ENCODE measurements at regions not wholly inside any gene's neighbourhood (a gene's known extent, or its start where the extent isn't known, plus 50 kb on each side); places are given as distances from the start of the nearest gene placed in this dataset.

- Histone ChIP-seq H3K9ac (ENCODE audit: control insufficient read depth, extremely low read depth, insufficient read depth, low read length) (no peak overlapping the region), H3K27ac (ENCODE audit: control insufficient read depth, insufficient read depth, low read length) (no peak overlapping the region), H3K9me3 (ENCODE audit: control insufficient read depth, low read depth, low read length) (no peaks in the 10 kb centered on the region), H3K9me1 (ENCODE audit: control insufficient read depth, extremely low read depth, insufficient read depth, low read length) (no peaks in the 10 kb centered on the region), H2AFZ (ENCODE audit: control insufficient read depth, low read length) (no peak overlapping the region), H3K4me1 (ENCODE audit: control insufficient read depth, extremely low read depth, insufficient read depth, low read length) (no peaks in the 10 kb centered on the region), H3K79me2 (ENCODE audit: control insufficient read depth, insufficient read depth, low read length) (no peaks in the 10 kb centered on the region), H3K36me3 (ENCODE audit: control insufficient read depth in 2 of 2, extremely low read depth in 1 of 2, insufficient read depth in 2 of 2, low read length in 2 of 2) (no peaks in the 10 kb centered on the region), H4K20me1 (ENCODE audit: control insufficient read depth, extremely low read depth, insufficient read depth, low read length) (no peaks in the 10 kb centered on the region), H3K4me3 (ENCODE audit: control insufficient read depth in 2 of 3, extremely low read depth in 1 of 3, insufficient read depth in 2 of 3, low read depth in 1 of 3, low read length in 3 of 3) (no peak overlapping the region), H3K27me3 (ENCODE audit: control insufficient read depth, extremely low read depth, insufficient read depth, low read length) (no peaks in the 10 kb centered on the region), H3K4me2 (ENCODE audit: control insufficient read depth, extremely low read depth, insufficient read depth, low read depth, low read length) (no peak overlapping the region)
- no peak for FAIRE-seq
- TF ChIP-seq CTCF (optimal IDR thresholded peaks at IDR 0.05 in 1 of 3, IDR thresholded peaks at IDR 0.05 in 1 of 3, conservative IDR thresholded peaks at IDR 0.05 in 1 of 3; ENCODE audit: extremely low read depth in 1 of 3, insufficient read depth in 2 of 3, low read length in 3 of 3) (no peak), EZH2 (IDR thresholded peaks at IDR 0.05; ENCODE audit: low read length) (no peak)
- no peak for DNase-seq (ENCODE audit: low read depth, low spot score)
- dilution Hi-C loops (cut with MboI; ENCODE audit: extremely low pct_ligation_motif_present, low sequenced_read_pairs) = no loop called here
Observed at GRCh38 chr4:130028552-130028951, 932.6 kb downstream of the C4orf33 start.

- H3K9me1 ChIP-seq (ENCODE audit: control insufficient read depth, extremely low read depth, insufficient read depth, low read length) = no peaks in the 10 kb centered on the region
- TF ChIP-seq EZH2 (IDR thresholded peaks at IDR 0.05; ENCODE audit: low read length) (no peak), CTCF (optimal IDR thresholded peaks at IDR 0.05 in 1 of 3, IDR thresholded peaks at IDR 0.05 in 1 of 3, conservative IDR thresholded peaks at IDR 0.05 in 1 of 3; ENCODE audit: extremely low read depth in 1 of 3, insufficient read depth in 2 of 3, low read length in 3 of 3) (no peak)
- DNase-seq (ENCODE audit: low read depth, low spot score) (no peak), FAIRE-seq (no peak)
- no peak overlapping the region for H3K9ac ChIP-seq (ENCODE audit: control insufficient read depth, extremely low read depth, insufficient read depth, low read length)
- dilution Hi-C loops (cut with MboI; ENCODE audit: extremely low pct_ligation_motif_present, low sequenced_read_pairs) = no loop called here
- no peak overlapping the region for H3K4me2 ChIP-seq (ENCODE audit: control insufficient read depth, extremely low read depth, insufficient read depth, low read depth, low read length)
- H3K79me2 ChIP-seq (ENCODE audit: control insufficient read depth, insufficient read depth, low read length) = no peaks in the 10 kb centered on the region
- H3K9me3 ChIP-seq (ENCODE audit: control insufficient read depth, low read depth, low read length) = no peaks in the 10 kb centered on the region
- H3K4me1 ChIP-seq (ENCODE audit: control insufficient read depth, extremely low read depth, insufficient read depth, low read length) = no peaks in the 10 kb centered on the region
- no peak overlapping the region for H3K4me3 ChIP-seq (ENCODE audit: control insufficient read depth in 2 of 3, extremely low read depth in 1 of 3, insufficient read depth in 2 of 3, low read depth in 1 of 3, low read length in 3 of 3)
- no peaks in the 10 kb centered on the region for H3K27me3 ChIP-seq (ENCODE audit: control insufficient read depth, extremely low read depth, insufficient read depth, low read length)
- H3K27ac ChIP-seq (ENCODE audit: control insufficient read depth, insufficient read depth, low read length) = no peak overlapping the region
- no peaks in the 10 kb centered on the region for H4K20me1 ChIP-seq (ENCODE audit: control insufficient read depth, extremely low read depth, insufficient read depth, low read length)
- H3K36me3 ChIP-seq (ENCODE audit: control insufficient read depth in 2 of 2, extremely low read depth in 1 of 2, insufficient read depth in 2 of 2, low read length in 2 of 2) = no peaks in the 10 kb centered on the region
- H2AFZ ChIP-seq (ENCODE audit: control insufficient read depth, low read length) = no peak overlapping the region
Observed at GRCh38 chr4:130029442-130029841, 933.5 kb downstream of the C4orf33 start.
